GM12865 (cell line): ENCODE measurements at regions not wholly inside any gene's neighbourhood (a gene's known extent, or its start where the extent isn't known, plus 50 kb on each side); places are given as distances from the start of the nearest gene placed in this dataset.

ENCODE experiments used
- DNase-seq: peaks from one replicate; pipeline ENCODE4 v3.0.0; 2010; ENCODE audit warnings: low read depth
- H3K4me3 ChIP-seq: 2 replicates; pipeline ENCODE4 v1.5.1; 2011; ENCODE audit warnings: mild to moderate bottlenecking, low read depth, low read length, control low read depth
- CTCF ChIP-seq: IDR thresholded peaks from 2 replicates; pipeline ENCODE4 v1.5.1; 2011; ENCODE audit warnings: low read length, control low read depth, low read depth, inconsistent platforms; ENCODE audit not compliant: insufficient read depth; ENCODE audit errors: missing control alignments

GRCh38 chr13:105442949-105443699 is 1092.3 kb downstream of the EFNB2 start:
- TF ChIP-seq CTCF = no peak
- DNase-seq = no peak
- H3K4me3 ChIP-seq = no peak overlapping the region

- H3K4me3 ChIP-seq = no peak overlapping the region
- DNase-seq = no peak
- TF ChIP-seq CTCF = no peak
These were observed 1093.4 kb downstream of the EFNB2 start for GRCh38 chr13:105442040-105442439.

GRCh38 chr13:105441051-105441750 is 1094.3 kb downstream of the EFNB2 start:
- no peak for DNase-seq
- no peak overlapping the region for H3K4me3 ChIP-seq
- no peak for TF ChIP-seq CTCF

- DNase-seq = no peak
- TF ChIP-seq CTCF = no peak
- no peak overlapping the region for H3K4me3 ChIP-seq
These were observed 1098.5 kb downstream of the EFNB2 start for GRCh38 chr13:105436943-105437342.

- no peak for TF ChIP-seq CTCF
These were observed 1103.0 kb downstream of the EFNB2 start for GRCh38 chr13:105432438-105432837.

GRCh38 chr13:105428811-105429210 is 1106.7 kb downstream of the EFNB2 start:
- no peak overlapping the region for H3K4me3 ChIP-seq
- no peak for DNase-seq
- TF ChIP-seq CTCF = no peak

More at GRCh38 chr13:105432438-105432837, 1103.0 kb downstream of the EFNB2 start:
- H3K4me3 ChIP-seq = no peak overlapping the region
- DNase-seq = no peak
